IMR-90 (cell line): ENCODE measurements at regions not wholly inside any gene's neighbourhood (a gene's known extent, or its start where the extent isn't known, plus 50 kb on each side); places are given as distances from the start of the nearest gene placed in this dataset.

Experiments used
- ATAC-seq: fragments of 200-7000 bp; cut with Tn5 transposase; 2 replicates; pipeline ENCODE4 v1.9.1; 2020; ENCODE audit warnings: low read depth, mild to moderate bottlenecking, moderate library complexity
- BruUV-seq: library from RNA; stranded (reverse); fragments of 400-500 nt; replicated peaks from 2 replicates; lab custom pipeline; 2021; lab: Mats Ljungman, UMichigan
- CTCF ChIA-PET: fragments of 300-600 bp; formaldehyde crosslinking; extraction: SDS; loops from one replicate; lab custom pipeline; 2021; ENCODE audit warnings: antibody characterized with exemption; lab: Yijun Ruan, JAX
- POLR2A ChIA-PET: fragments of 300-600 bp; sonication (Branson Sonifier 250); formaldehyde crosslinking; loops from one replicate; lab custom pipeline; 2022; ENCODE audit warnings: antibody characterized with exemption; ENCODE audit not compliant: unreplicated experiment; lab: Charles Lee
- DNase-seq: peaks from one replicate; pipeline ENCODE4 v3.0.0; 2013
- H2AFZ ChIP-seq: replicated peaks from 2 replicates; pipeline ENCODE3; 2013; ENCODE audit warnings: low read length, mild to moderate bottlenecking; ENCODE audit not compliant: poor library complexity
- H2AK5ac ChIP-seq: 2 replicates; pipeline ENCODE4 v1.6.1; 2013; ENCODE audit warnings: low read depth, low read length, inconsistent platforms
- H2AK9ac ChIP-seq: replicated peaks from 2 replicates; pipeline ENCODE3; 2013; ENCODE audit warnings: mild to moderate bottlenecking, low read depth, low read length, moderate library complexity; ENCODE audit not compliant: poor library complexity
- H2BK120ac ChIP-seq: 2 replicates; pipeline ENCODE4 v1.6.1; 2013; ENCODE audit warnings: low read depth, low read length, inconsistent platforms
- H2BK15ac ChIP-seq: 3 replicates; pipeline ENCODE4 v1.6.1; 2013; ENCODE audit warnings: low read depth, low read length, inconsistent platforms
- H2BK20ac ChIP-seq: 2 replicates; pipeline ENCODE4 v1.6.1; 2013; ENCODE audit warnings: low read depth, mild to moderate bottlenecking, inconsistent platforms, low read length, moderate library complexity
- H2BK5ac ChIP-seq: 2 replicates; pipeline ENCODE4 v1.6.1; 2013; ENCODE audit warnings: mild to moderate bottlenecking, low read depth, low read length, inconsistent platforms; ENCODE audit not compliant: poor library complexity, severe bottlenecking
- H3K14ac ChIP-seq: replicated peaks from 2 replicates; pipeline ENCODE4 v1.6.1; 2013; ENCODE audit warnings: low read depth, low read length, inconsistent platforms
- H3K18ac ChIP-seq: 2 replicates; pipeline ENCODE4 v1.6.1; 2013; ENCODE audit warnings: low read depth, low read length, control low read depth
- H3K23ac ChIP-seq: 2 replicates; pipeline ENCODE4 v1.6.1; 2013; ENCODE audit warnings: low read depth, low read length, inconsistent platforms
- H3K27ac ChIP-seq: 2 replicates; pipeline ENCODE4 v1.5.1; 2013; ENCODE audit warnings: mild to moderate bottlenecking, control low read depth, low read length; ENCODE audit not compliant: insufficient read depth
- H3K27me3 ChIP-seq: 2 replicates; pipeline ENCODE4 v1.6.1; 2013; ENCODE audit warnings: low read length; ENCODE audit not compliant: control insufficient read depth, insufficient read depth
- H3K36me3 ChIP-seq: 2 replicates; pipeline ENCODE4 v1.6.1; 2013; ENCODE audit warnings: low read length, mixed read lengths; ENCODE audit not compliant: control insufficient read depth, insufficient read depth
- H3K4ac ChIP-seq: 2 replicates; pipeline ENCODE4 v1.6.1; 2013; ENCODE audit warnings: low read depth, low read length, inconsistent platforms
- H3K4me1 ChIP-seq: 2 replicates; pipeline ENCODE4 v1.6.1; 2013; ENCODE audit warnings: low read length, mixed read lengths; ENCODE audit not compliant: control insufficient read depth, insufficient read depth
- H3K4me2 ChIP-seq: 2 replicates; pipeline ENCODE4 v1.6.1; 2013; ENCODE audit warnings: low read depth, mild to moderate bottlenecking, control low read depth, low read length, moderate library complexity
- H3K4me3 ChIP-seq: 2 replicates; pipeline ENCODE4 v1.5.1; 2013; ENCODE audit warnings: low read depth, mild to moderate bottlenecking, control low read depth, low read length, moderate library complexity; ENCODE audit not compliant: insufficient read depth
- H3K56ac ChIP-seq: 2 replicates; pipeline ENCODE4 v1.6.1; 2013; ENCODE audit warnings: low read length, inconsistent platforms; ENCODE audit not compliant: insufficient read depth; ENCODE audit errors: extremely low read depth
- H3K79me1 ChIP-seq, 2 experiments: 2 replicates each; pipeline ENCODE4 v1.6.1; 2013; ENCODE audit warnings: low read length in 2 of 2, inconsistent platforms in 1 of 2, low read depth in 1 of 2
- H3K9ac ChIP-seq: 2 replicates; pipeline ENCODE4 v1.6.1; 2013; ENCODE audit warnings: low read depth, low read length, control low read depth
- H3K9me1 ChIP-seq: 2 replicates; pipeline ENCODE4 v1.6.1; 2013; ENCODE audit warnings: low read length, inconsistent platforms; ENCODE audit not compliant: insufficient read depth
- H3K9me3 ChIP-seq: 2 replicates; pipeline ENCODE4 v1.6.1; 2013; ENCODE audit warnings: low read length; ENCODE audit not compliant: control insufficient read depth, insufficient read depth
- H4K20me1 ChIP-seq: 2 replicates; pipeline ENCODE4 v1.6.1; 2013; ENCODE audit warnings: low read length, inconsistent platforms; ENCODE audit not compliant: insufficient read depth
- H4K5ac ChIP-seq: 2 replicates; pipeline ENCODE4 v1.6.1; 2013; ENCODE audit warnings: mild to moderate bottlenecking, low read depth, low read length, control low read depth
- H4K8ac ChIP-seq, 2 experiments: 2 replicates each; pipeline ENCODE4 v1.6.1; 2013; ENCODE audit warnings: low read depth in 2 of 2, low read length in 2 of 2, control low read depth in 1 of 2, inconsistent platforms in 1 of 2
- H4K91ac ChIP-seq: 2 replicates; pipeline ENCODE4 v1.6.1; 2013; ENCODE audit warnings: low read depth, low read length, inconsistent platforms; ENCODE audit not compliant: insufficient read depth
- MAFK ChIP-seq: IDR thresholded peaks from 2 replicates; pipeline ENCODE4 v1.6.1; 2012; ENCODE audit warnings: low read depth, low read length, improper control_type of control experiment
- MXI1 ChIP-seq: IDR thresholded peaks from 2 replicates; pipeline ENCODE4 v1.6.1; 2012; ENCODE audit warnings: low read depth, mild to moderate bottlenecking, low read length, moderate library complexity, borderline replicate concordance
- RCOR1 ChIP-seq: IDR thresholded peaks from 2 replicates; pipeline ENCODE4 v1.6.1; 2012; ENCODE audit warnings: mild to moderate bottlenecking, low read length, improper control_type of control experiment; ENCODE audit not compliant: insufficient replicate concordance
- WGBS, 2 experiments: methylation state at CpG; one replicate each; pipeline versions ENCODE4 v1.1.5 to v1.1.7; 2013; ENCODE audit warnings: missing lambda C conversion rate in 2 of 2; ENCODE audit not compliant: insufficient read length in 1 of 2; ENCODE audit errors: extremely low coverage in 2 of 2; 5-methylcytosine and 5-hydroxymethylcytosine counted together
- dilution Hi-C: fragments of 300-500 bp; cut with HindIII; formaldehyde crosslinking; loops from one replicate; pipeline ENCODE4 v1.14.3; 2018; ENCODE audit warnings: low sequenced_read_pairs; ENCODE audit not compliant: unreplicated experiment
- in situ Hi-C: fragments of 300-500 bp; cut with MboI; formaldehyde crosslinking; loops from 3 replicates; pipeline ENCODE4 v1.14.3; 2019; ENCODE audit warnings: low sequenced_read_pairs, inconsistent platforms, mixed read lengths
- intact Hi-C: fragments of 100-400 bp; cut with micrococcal nuclease; formaldehyde crosslinking; loops from 2 replicates; pipeline ENCODE4 v1.10.0; 2022

DNA sequence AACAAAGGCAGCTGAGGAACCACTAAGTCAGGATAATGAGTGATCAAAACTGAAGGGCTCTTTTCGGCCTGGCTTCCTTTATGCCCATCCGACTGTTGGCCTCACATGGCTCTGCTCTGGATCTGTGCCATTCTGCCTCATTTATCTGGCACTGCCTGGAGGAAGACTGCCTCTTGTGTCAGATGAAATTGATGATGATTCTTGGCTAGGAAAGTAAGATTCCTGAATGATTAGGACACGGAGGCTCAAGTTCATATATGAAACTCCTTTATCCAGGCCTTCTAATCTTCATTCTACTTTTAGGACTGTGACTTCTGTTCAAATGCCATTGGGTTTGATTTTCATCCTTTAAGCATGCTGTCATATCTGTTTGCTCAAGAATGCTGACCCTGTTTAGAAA is 475.4 kb upstream of the RPS6KA3 start:
- H2BK5ac ChIP-seq = no peak overlapping the region
- H3K79me1 ChIP-seq = no peaks in the 10 kb centered on the region
- no peak overlapping the region for H2AFZ ChIP-seq
- TF ChIP-seq MXI1 (no peak), RCOR1 (no peak), MAFK (no peak)
- ATAC-seq (no peak), DNase-seq (no peak)
- H3K4me2 ChIP-seq = no peak overlapping the region
- WGBS, 2 experiments = no CpG with 5 or more reads among the region's 3 CpGs
- H4K5ac ChIP-seq = no peak overlapping the region
- H2AK9ac ChIP-seq = no peak overlapping the region
- ChIA-PET POLR2A (no interaction called here), CTCF (no interaction called here)
- H4K91ac ChIP-seq = no peak overlapping the region
- in situ Hi-C loops (no loop called here), dilution Hi-C loops (no loop called here), intact Hi-C loops (no loop called here)
- no peak overlapping the region for H2BK120ac ChIP-seq
- no peaks in the 10 kb centered on the region for H3K36me3 ChIP-seq
- no peak overlapping the region for H3K27ac ChIP-seq
- no peak overlapping the region for H3K4ac ChIP-seq
- no peak overlapping the region for H3K9ac ChIP-seq
- H2AK5ac ChIP-seq = no peak overlapping the region
- no peak overlapping the region for H4K8ac ChIP-seq
- no peaks in the 10 kb centered on the region for H3K27me3 ChIP-seq
- H3K9me1 ChIP-seq = no peaks in the 10 kb centered on the region
- no TSS peak for BruUV-seq
- no peaks in the 10 kb centered on the region for H4K20me1 ChIP-seq
- no peaks in the 10 kb centered on the region for H3K4me1 ChIP-seq
- no peaks in the 10 kb centered on the region for H3K9me3 ChIP-seq
- no peak overlapping the region for H3K56ac ChIP-seq
- H3K4me3 ChIP-seq = no peak overlapping the region
- no peak overlapping the region for H2BK15ac ChIP-seq
- no peak overlapping the region for H3K18ac ChIP-seq
- no peak overlapping the region for H3K14ac ChIP-seq
- no peak overlapping the region for H2BK20ac ChIP-seq
- no peak overlapping the region for H3K23ac ChIP-seq
